HG03457 (cell line): ENCODE measurements at regions not wholly inside any gene's neighbourhood (a gene's known extent, or its start where the extent isn't known, plus 50 kb on each side); places are given as distances from the start of the nearest gene placed in this dataset.
"Not testable (repeated sequence)": the region's sequence is repeated elsewhere in the genome, so short reads cannot be mapped to it uniquely, and the experiment has no call there.

Experiments used
- ATAC-seq: cut with Tn5 transposase; IDR thresholded peaks from one replicate; pipeline ENCODE4 v1.9.1; 2021; ENCODE audit warnings: moderate number of reproducible peaks; ENCODE audit not compliant: unreplicated experiment

DNA sequence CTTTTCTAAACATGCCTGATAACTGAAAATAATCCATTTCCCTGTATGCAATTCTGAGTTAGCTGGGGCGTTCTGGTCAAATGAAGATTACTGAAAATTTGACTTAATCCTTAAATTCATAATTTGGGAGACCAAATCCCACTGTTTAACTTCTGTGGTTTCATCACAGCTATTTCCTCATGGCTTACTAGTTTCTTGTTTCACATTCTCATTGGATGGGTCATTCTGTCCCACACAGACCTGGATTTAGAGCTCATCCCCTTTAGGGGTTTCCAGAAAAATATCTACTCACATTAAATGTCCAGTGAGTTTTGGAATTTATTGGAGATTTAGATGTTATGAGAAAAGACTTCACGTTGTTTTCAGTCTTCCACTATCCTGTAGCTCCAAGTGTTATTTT lies 709.3 kb upstream of the KLHL1 start:
- ATAC-seq: no peak

DNA sequence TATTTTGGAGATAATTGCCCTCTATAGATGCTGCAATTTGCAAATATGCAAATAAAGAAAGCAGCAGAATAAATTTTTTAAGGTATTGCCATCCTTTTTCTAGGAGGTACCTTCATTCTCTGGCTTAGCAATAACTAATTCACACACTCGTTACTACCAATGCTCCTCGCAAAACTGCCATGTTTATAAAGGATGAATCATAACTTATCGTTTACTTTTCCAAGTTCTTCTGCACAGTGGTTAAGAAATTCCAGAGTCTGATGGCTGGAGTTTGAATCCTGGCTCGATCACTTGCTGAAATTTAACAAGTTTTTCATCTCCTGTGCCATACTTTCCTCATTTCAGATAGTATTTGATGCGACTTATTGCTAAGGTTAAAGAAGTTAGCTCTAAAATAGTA lies 708.6 kb upstream of the KLHL1 start:
- no peak for ATAC-seq

DNA sequence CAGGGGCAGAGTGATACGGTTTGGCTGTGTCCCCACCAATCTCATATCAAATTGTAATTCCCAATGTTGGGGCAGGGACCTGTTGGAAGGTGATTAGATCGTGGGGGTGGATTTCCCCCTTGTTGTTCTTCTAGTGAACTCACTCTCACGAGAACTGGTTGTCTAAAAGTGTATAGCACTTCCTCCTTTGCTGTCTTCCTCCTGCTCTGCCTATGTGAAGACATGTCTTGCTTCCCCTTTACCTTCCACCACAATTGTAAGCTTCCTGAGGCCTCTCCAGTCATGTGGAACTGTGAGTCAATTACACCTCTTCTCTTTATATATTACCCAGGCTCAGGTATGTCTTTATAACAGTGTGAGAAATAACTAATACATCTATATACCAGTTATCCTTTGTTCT lies 706.4 kb upstream of the KLHL1 start:
- no peak for ATAC-seq

DNA sequence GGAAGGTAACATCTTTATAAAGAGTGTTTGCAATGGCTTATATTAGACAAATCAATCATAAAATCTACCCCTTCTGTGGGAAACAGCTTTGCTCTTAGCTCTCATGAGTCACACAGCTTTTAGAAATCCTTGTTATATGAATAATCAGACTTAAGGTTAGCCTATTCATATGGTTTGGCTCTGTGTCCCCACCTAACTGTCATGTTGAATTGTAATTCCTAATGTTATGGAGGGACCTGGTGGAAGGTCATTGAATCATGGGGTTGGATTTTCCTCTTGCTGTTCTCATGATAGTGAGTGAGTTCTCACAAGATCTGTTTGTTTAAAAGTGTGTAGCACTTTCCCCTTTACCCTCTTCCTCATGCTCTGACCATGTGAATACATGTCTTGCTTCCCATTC lies 704.2 kb upstream of the KLHL1 start:
- no peak for ATAC-seq

DNA sequence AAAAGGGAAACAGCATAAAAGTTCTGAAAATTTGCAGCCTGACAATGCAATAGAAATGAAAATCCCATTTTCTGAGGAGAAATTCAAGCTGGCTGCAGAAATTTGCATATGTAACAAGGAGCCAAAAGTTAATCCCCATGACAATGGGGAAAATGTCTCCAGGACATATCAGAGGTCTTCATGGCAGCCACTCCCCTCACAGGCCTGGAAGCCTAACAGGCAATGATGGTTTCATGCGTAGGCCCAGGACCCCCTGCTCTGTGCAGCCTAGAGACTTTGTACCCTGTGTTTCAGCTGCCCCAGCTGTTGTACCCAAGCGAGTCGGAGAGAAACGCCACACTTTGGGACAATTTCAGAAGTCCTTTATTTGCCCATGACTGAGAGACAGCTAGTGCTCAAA lies 701.3 kb upstream of the KLHL1 start:
- ATAC-seq: no peak

DNA sequence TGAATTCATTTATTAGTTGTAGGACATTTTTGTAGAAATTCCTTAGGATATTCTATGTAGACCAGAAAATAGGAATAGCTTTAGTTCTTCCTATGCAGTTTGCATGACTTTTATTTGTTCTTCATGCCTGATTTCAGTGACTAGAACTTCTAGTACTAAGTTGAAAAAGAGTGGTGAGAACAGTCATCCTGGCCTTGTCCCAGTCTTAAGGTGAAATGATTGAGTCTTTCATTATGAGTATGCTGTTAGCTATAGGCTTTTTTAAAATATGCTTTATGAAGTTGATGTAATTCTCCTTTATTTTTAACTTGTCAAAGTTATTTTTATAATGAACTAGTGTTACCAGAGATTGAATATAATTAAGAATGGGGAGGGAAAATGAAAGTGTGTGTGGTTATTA lies 690.1 kb upstream of the KLHL1 start:
- no peak for ATAC-seq

DNA sequence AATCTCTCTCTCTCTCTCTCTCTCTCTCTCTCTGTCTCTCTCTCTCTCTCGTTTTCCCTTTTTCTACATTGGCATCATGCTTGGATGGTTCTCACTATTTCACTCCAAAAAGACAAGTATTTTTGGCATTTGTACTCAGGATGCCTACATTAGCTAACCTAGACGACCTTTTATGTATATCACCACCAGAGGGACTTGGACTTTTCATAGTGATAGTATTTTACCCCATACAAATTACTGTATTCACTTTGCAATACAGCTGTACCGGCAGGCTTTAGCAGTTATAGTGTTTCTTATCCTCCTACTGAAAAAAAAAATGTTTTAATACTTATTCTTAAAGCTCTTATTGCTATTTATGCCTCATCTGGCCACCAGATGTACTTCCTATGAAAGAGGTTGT lies 687.2 kb upstream of the KLHL1 start:
- no peak for ATAC-seq

DNA sequence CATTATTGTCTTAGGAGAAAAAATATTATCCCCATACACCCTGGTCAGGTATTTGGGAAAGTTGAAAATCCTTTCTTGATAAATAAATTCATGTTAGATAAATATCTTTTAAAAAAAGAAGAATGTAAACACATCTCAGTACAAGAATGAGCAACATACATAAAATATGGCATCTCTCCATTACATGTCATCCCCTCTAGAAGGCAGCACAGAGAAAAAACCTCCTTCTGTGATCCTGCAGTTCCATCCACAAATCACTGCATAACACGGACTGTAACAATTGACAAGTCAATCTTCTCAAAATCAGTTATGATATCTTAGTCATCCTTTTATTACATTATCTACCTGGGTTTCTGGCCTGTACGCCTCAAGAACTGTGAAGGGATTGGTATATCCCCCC lies 683.9 kb upstream of the KLHL1 start:
- ATAC-seq: no peak

DNA sequence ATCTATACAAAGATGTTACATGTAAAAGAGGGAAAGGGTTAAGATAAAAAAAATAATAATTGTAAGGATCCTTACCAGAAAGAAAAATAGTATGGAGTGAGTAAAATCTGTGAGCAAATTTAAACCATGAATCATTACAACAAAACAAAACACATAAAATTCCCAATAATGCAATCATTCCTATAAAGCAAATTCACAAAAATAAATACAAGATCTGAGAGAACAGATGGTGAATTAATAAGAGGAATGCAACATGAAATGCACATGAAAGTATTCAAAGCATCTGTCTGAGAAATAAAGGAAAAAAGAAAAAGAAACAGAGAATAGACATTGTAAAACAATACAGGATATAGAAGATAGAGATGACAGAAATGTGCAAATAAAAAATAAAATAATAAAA lies 681.5 kb upstream of the KLHL1 start:
- ATAC-seq: no peak

DNA sequence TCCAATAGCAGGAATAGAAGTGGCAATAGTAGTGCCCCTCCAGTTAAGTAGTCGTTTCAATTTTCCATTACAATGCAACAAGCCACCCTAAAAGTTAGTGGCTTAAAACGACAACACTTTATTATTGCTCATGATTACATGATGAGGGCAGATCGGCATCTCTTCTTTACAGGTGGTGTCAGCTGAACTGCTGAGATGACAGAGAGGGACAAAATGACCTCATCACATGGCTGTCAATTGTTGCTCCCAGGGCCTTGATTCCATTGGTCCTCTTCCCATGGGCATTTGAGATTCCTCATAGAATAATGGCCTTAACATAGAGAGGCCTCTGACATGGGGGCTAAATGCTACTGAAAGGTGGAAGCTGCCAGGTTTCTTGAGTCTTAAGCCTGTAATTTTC lies 679.8 kb upstream of the KLHL1 start:
- no peak for ATAC-seq

DNA sequence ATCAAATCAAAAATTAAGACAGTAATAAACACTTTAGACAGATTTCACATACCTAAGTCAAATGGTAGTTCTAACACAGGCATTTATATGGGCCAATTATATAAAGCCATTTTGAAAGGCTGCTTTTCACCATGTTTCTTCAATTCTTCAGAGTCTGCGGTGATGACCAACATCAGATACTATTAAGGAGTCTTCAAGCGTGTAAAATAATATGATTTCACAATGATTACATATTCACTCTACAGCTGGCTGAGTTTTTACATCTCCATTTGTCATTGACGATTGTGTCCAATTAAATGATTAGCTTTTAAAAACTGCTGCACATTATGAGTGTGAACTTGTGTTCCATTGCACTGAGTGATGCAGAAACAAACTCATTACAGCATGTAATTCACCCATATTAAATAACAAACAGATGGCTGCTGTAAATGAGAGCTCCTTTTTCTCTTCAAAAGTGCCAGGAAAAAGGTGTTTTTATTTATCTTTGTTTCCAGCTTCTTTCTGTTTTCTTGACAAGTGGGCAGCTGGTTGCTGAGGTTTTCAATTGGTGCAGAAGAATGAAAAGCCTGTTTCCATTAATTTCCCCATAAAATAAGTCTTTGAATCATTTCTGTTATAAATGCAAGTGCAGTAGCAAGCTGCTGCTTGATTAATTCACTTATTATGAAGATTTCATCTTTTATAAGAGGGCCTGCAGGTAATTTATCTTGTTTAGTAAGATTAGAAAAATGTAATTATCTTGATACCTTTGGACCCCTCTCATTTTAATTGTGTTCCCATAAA lies 676.1 kb upstream of the KLHL1 start:
- no peak for ATAC-seq

DNA sequence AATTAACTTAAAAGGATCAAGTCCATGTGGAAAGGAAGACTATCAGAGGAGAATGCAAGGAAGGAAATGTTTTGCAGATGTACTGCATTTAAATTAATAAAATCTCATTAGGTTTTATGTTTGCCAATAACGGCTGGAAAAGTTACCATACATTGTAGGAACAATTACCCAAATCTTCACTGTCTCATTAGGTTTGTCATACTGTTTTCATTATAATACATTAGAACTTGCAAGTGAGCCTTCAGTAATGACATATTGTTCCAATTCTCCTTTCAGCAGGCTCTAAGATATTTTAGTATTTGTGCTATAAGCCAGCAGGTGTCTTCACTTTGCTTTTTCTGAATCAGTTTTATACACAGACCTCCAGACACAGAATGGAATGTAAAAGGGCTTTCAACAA lies 661.6 kb upstream of the KLHL1 start:
- ATAC-seq: no peak

DNA sequence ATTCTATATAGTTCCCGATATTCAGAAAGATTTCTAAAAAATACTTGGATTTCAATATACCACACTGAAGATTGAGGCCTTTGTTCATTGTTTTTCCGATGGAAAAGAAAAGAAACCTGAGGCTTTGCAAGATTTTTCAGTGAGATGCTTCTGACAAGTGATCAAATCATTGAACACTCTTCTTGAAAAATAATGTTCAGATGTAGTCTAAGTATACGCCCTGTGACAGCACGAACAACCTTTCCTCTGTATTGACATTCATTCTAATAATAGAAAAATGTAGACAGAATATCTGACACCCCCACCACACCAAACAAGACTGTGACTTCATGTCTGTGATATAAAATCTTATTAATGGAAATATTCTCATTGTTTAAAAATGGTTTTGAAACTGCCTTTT lies 650.7 kb upstream of the KLHL1 start:
- ATAC-seq: no peak

DNA sequence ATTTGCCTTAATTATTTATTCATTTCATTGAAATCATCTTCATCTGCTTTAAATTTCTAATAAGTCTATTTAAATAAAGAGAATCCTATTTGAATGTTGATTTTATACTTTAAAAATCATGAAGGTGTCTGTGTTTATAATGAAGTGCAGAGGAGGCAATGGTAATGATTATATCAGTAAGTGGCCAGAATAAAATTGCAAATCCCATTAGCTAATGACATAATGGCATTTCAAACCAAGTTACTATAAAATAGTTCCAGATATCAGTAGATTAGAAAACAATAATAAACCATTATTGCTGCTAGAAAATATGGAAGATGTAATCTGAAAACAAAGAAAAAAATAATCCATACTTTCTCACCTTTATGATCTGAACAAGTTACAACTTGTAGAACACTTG lies 647.8 kb upstream of the KLHL1 start:
- ATAC-seq: no peak

DNA sequence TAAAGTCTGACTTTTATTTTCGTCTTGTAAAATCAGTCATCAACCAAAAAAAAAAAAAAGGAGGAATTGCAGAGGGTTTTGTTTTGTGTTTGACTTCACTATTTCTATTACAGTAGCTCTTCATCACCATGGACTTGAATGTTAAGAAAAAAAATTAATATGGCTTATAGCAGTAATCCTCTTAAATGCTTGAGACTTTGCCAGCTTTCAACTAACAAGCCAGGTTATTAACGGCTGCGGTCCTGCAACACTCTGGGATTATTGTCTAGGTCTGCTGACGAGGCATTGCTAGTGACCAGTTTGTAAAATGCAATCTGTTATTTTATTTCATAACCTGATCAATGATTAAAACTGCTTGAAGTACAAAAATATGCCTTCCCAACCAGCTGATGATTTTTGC lies 647.2 kb upstream of the KLHL1 start:
- ATAC-seq: no peak

DNA sequence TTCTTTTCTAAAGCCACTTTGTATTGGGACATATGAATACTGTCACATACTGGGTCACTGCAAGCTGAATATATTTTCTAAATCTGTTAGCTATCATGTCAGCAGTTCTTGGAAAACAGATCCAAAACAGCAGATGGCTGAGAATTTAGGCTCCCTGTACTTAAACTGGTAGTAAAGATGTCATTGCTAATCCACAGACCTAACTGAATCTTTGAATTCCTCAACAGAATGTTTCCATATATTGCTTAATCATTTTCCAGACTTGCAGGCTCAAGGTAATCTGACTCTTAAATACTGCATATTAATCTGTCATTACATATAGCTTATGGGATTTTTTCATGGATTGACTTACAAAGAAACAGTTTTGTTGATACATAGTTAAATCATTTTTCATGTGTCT lies 639.0 kb upstream of the KLHL1 start:
- no peak for ATAC-seq

DNA sequence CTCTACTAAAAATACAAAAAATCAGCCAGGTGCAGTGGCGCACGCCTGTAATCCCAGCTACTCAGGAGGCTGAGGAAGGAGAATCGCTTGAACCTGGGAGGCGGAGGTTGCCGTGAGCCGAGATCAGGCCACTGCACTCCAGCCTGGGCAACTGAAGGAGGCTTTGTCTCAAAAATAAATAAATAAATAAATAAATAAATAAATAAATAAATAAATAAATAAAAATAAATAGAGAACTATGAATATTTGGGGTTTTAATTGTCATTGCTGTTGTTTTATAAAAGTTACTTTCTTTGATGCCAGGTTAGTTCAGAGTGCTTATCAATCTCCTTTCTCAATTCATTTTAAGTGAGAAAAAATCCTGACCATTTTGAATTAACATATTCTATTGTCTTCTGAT lies 638.2 kb upstream of the KLHL1 start:
- ATAC-seq: not testable (repeated sequence)

DNA sequence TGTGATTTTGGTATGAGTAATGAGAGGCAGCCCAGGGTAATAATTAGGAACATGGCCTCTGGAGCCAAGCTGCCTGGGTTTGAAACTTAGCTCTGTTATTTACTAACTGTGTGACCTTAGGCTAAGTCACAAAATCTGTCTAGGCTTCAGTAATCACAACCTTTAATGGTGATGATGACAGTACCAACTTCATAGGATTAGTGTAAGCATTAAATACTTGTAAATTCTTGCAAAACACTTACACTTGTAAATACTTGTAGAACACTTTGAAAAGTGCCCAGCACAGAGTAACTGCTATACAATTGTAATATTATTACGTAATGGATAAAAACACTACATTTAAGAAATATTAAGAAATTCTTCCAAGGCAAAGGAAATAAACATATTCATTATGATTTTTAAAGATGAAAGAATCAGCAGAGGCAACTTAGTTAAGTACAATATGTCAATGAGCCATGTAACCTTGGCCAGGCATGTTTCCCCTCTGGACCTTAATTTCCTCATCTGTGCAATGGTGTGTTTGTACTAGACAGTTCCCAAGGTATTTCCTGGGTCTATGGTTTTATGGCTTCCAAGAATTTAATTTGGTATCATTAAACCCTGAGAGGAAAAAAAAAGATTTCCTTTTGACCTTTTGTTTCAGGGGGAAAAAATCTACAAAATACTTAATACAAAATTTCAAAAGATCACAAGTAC lies 628.5 kb upstream of the KLHL1 start:
- no peak for ATAC-seq

DNA sequence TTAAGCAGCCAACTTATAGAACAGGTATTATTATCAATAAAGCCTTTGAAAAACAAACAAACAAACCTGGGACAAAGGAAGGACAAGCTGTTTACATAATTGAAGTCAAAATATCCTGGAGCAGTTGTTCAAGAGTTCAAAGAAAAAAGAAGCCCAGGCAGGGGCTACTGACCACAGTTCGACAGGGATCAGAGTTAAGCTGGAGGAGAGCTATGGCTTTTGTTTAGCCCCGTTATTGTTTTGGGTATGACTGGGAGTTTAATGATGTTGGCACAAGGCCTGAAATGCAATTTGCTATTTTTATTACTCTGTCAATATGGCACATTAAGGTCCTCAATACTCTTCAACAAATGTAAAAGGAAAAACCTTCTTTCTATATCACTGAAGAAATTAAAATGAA lies 624.4 kb upstream of the KLHL1 start:
- no peak for ATAC-seq

DNA sequence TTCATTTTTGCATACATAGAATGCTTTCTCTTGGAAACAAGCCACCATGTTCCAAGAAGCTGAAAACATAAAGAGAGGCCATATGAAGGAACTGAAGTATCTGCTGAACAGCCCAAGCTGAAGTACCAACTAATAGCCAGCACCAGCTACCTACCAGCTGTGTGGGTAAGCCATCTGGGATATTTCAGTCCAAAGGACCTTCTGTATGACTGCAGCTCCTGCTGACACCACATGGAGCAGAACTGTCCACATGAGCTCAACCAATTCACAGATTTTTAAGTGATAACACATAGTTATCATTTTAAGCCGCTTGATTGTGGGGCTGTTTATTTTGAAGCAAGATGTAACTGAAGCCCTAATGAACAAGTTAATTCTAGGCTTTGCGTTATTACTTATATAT lies 621.1 kb upstream of the KLHL1 start:
- no peak for ATAC-seq

DNA sequence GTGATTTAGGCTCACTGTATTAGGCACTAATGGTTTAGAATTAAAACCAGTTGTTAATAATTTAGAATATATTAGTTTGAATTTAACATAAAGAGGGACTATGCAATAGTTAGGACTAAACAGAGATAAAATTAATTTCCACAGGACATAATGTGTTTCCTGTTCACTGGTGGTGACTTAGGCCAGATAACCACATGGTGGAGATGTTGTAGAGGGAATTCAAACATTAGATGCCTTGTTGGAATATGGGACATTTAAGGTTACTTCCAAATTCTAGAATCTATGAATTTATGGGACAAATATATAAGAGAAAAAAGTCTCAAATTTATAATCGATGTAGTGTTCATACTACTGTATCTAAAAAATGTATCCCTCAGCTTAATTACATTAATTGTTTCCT lies 615.5 kb upstream of the KLHL1 start:
- ATAC-seq: no peak

DNA sequence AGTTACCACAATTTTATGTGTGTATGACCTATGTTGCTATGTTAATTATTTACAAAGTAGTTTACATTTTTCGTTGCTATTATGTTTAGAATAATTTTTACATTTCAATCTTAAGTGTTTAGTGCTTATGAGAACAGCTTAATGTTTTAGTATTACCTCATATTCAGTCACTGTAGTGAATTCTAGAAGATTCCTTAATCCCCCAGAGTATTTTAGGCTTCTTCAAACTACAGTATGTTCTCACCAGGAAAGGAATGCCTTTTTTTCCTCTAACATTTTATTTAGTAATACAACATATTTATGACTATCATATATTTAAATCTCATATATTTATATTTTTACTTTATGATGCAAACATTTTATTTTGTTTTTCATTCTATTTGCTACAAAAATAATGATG lies 612.1 kb upstream of the KLHL1 start:
- ATAC-seq: no peak

DNA sequence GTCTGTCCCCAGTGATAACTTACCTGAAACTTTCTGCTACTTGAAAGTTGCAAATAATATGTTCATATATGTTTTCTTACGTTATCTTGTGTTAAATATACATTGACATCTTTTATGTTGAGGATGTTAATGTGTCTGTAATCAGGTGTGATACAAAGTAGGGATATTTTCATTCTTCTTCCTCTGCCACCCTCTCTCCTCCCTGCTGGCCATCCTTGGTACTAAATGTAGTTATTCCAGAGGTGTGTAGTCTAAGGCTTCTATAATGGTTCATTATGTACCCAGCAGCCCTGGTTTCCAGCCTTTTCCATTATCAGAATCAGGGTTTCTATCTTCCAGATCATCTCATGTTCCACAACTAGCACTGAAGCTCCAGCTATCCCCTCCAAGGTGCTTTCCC lies 606.7 kb upstream of the KLHL1 start:
- ATAC-seq: no peak
